ENCODE measurements at regions not wholly inside any gene's neighbourhood (a gene's known extent, or its start where the extent isn't known, plus 50 kb on each side); places are given as distances from the start of the nearest gene placed in this dataset.

GRCh38 chr6:134424798-134425170 is 106.9 kb upstream of the SGK1 start (continued):
- TF ChIP-seq RXRA (IDR thresholded peaks at IDR 0.05; ENCODE audit: insufficient read depth, low read depth, low read length) (no peak), SRF (IDR thresholded peaks at IDR 0.05; ENCODE audit: low read depth, low read length) (no peak), SIX5 (IDR thresholded peaks at IDR 0.05; ENCODE audit: low read depth, low read length) (no peak), JUN (IDR thresholded peaks at IDR 0.05; ENCODE audit: low read depth, low read length) (no peak), ASH2L (IDR thresholded peaks at IDR 0.05; ENCODE audit: low read length) (no peak)
